OCI-LY3 (cell line): ENCODE measurements at regions not wholly inside any gene's neighbourhood (a gene's known extent, or its start where the extent isn't known, plus 50 kb on each side); places are given as distances from the start of the nearest gene placed in this dataset.

Experiments used
- H2AFZ ChIP-seq: fragments of 200-600, 300-600 bp; shearing (Covaris generic); 2 replicates; pipeline ENCODE4 v1.6.0; 2014; ENCODE audit warnings: antibody characterized with exemption, low read depth, low read length
- H3K27ac ChIP-seq: fragments of 200-600, 300-600 bp; sonication (generic); 2 replicates; pipeline ENCODE4 v1.5.1; 2014; ENCODE audit warnings: mild to moderate bottlenecking, low read length, moderate library complexity, mixed read lengths
- H3K27me3 ChIP-seq: fragments of 200-600, 300-600 bp; sonication (generic); 2 replicates; pipeline ENCODE4 v1.6.1; 2014; ENCODE audit warnings: low read depth, low read length, mixed read lengths
- H3K36me3 ChIP-seq: fragments of 200-600, 300-600 bp; sonication (generic); replicated peaks from 2 replicates; pipeline ENCODE3; 2014; ENCODE audit warnings: low read depth, low read length, mixed read lengths
- H3K4me1 ChIP-seq: fragments of 300-600, 200-600 bp; sonication (generic); 2 replicates; pipeline ENCODE4 v1.6.1; 2014; ENCODE audit warnings: low read length, mixed read lengths
- H3K4me2 ChIP-seq: fragments of 200-600, 300-600 bp; sonication (generic); 2 replicates; pipeline ENCODE4 v1.6.1; 2014; ENCODE audit warnings: low read length, mixed read lengths
- H3K4me3 ChIP-seq: fragments of 300-600, 200-600 bp; sonication (generic); 2 replicates; pipeline ENCODE4 v1.5.1; 2014; ENCODE audit warnings: antibody characterized with exemption, mild to moderate bottlenecking, low read length, moderate library complexity
- H3K79me2 ChIP-seq: fragments of 300-600, 200-600 bp; shearing (Covaris generic); 2 replicates; pipeline ENCODE4 v1.6.1; 2014; ENCODE audit warnings: mild to moderate bottlenecking, low read length, mixed read lengths
- H3K9ac ChIP-seq: fragments of 300-600, 200-600 bp; shearing (Covaris generic); 2 replicates; pipeline ENCODE4 v1.6.0; 2014; ENCODE audit warnings: mild to moderate bottlenecking, low read length, moderate library complexity
- H3K9me3 ChIP-seq: fragments of 200-600, 300-600 bp; shearing (Covaris generic); 2 replicates; pipeline ENCODE4 v1.6.1; 2014; ENCODE audit warnings: low read length, mixed read lengths; ENCODE audit not compliant: insufficient read depth
- H4K20me1 ChIP-seq: fragments of 200-600, 300-600 bp; sonication (generic); 2 replicates; pipeline ENCODE4 v1.6.1; 2016; ENCODE audit warnings: low read length, mixed read lengths; ENCODE audit not compliant: insufficient read depth
- CTCF ChIP-seq: fragments of 200-600, 300-600 bp; sonication (generic); IDR thresholded peaks from 2 replicates; pipeline ENCODE4 v1.5.1; 2014; ENCODE audit warnings: antibody characterized with exemption, low read length, low read depth
- EZH2phosphoT487 ChIP-seq: fragments of 200-600 bp; shearing (Covaris generic); IDR thresholded peaks from 2 replicates; pipeline ENCODE4 v1.6.1; 2018; ENCODE audit warnings: antibody characterized with exemption, mixed run types, low read depth

- H3K9ac ChIP-seq, result no peak overlapping the region
- no peaks in the 10 kb centered on the region for H3K27me3 ChIP-seq
- no peaks in the 10 kb centered on the region for H4K20me1 ChIP-seq
- no peaks in the 10 kb centered on the region for H3K36me3 ChIP-seq
- H3K4me2 ChIP-seq, result no peak overlapping the region
- no peaks in the 10 kb centered on the region for H3K4me1 ChIP-seq
- no peaks in the 10 kb centered on the region for H3K9me3 ChIP-seq
- no peaks in the 10 kb centered on the region for H3K79me2 ChIP-seq
- TF ChIP-seq EZH2phosphoT487 (no peak), CTCF (no peak)
- H3K4me3 ChIP-seq, result no peak overlapping the region
- no peak overlapping the region for H3K27ac ChIP-seq
- H2AFZ ChIP-seq, result no peak overlapping the region
Measured at GRCh38 chr2:120441351-120441700, 95.4 kb downstream of the INHBB start.

- H3K9ac ChIP-seq, result no peak overlapping the region
- no peak overlapping the region for H3K4me3 ChIP-seq
- H2AFZ ChIP-seq, result no peak overlapping the region
- no peaks in the 10 kb centered on the region for H4K20me1 ChIP-seq
- no peaks in the 10 kb centered on the region for H3K9me3 ChIP-seq
- no peak overlapping the region for H3K27ac ChIP-seq
- no peaks in the 10 kb centered on the region for H3K36me3 ChIP-seq
- no peak overlapping the region for H3K4me2 ChIP-seq
- no peaks in the 10 kb centered on the region for H3K27me3 ChIP-seq
- no peaks in the 10 kb centered on the region for H3K4me1 ChIP-seq
- TF ChIP-seq CTCF (no peak), EZH2phosphoT487 (no peak)
- H3K79me2 ChIP-seq, result no peaks in the 10 kb centered on the region
Measured at GRCh38 chr2:120441744-120442471, 96.0 kb downstream of the INHBB start.

- Histone ChIP-seq H4K20me1 (no peaks in the 10 kb centered on the region), H2AFZ (no peak overlapping the region), H3K9ac (no peak overlapping the region), H3K27me3 (no peaks in the 10 kb centered on the region), H3K79me2 (no peaks in the 10 kb centered on the region), H3K4me2 (no peak overlapping the region), H3K9me3 (no peaks in the 10 kb centered on the region), H3K36me3 (no peaks in the 10 kb centered on the region), H3K4me1 (no peaks in the 10 kb centered on the region), H3K4me3 (no peak overlapping the region), H3K27ac (no peak overlapping the region)
- TF ChIP-seq EZH2phosphoT487, result no peak
- TF ChIP-seq CTCF, result no peak
Measured at GRCh38 chr2:120442541-120442922, 96.6 kb downstream of the INHBB start.

GRCh38 chr2:120442923-120443571 lies 97.1 kb downstream of the INHBB start:
- Histone ChIP-seq H4K20me1 (no peaks in the 10 kb centered on the region), H3K36me3 (no peaks in the 10 kb centered on the region), H3K4me3 (no peak overlapping the region), H3K27me3 (no peaks in the 10 kb centered on the region), H3K9ac (no peak overlapping the region), H3K27ac (no peak overlapping the region), H3K4me2 (no peak overlapping the region), H3K9me3 (no peaks in the 10 kb centered on the region), H3K79me2 (no peaks in the 10 kb centered on the region), H3K4me1 (no peaks in the 10 kb centered on the region), H2AFZ (no peak overlapping the region)
- no peak for TF ChIP-seq CTCF
- TF ChIP-seq EZH2phosphoT487, result no peak
